ENCODE measurements at regions not wholly inside any gene's neighbourhood (a gene's known extent, or its start where the extent isn't known, plus 50 kb on each side); places are given as distances from the start of the nearest gene placed in this dataset.

DNA sequence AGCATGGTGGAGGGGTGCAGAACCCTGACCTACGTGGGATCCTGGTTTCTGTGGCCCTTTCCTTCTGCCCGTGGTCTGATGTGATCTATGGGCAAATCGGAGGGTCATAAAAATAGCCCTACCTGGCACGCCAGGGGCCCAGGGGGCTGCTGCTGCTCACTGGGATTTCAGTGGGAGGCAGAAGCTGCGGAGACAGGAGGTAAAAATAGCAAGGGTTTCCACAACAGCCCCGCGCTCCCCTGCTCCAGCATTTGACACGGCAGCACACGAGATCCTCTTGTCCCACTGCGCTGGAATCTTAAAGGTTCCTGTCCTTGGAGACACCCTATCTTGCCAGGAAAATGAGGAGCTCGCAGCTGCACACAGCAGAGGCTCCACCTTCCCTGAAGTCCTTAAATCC lies 321.2 kb downstream of the CTTN start:
- TF ChIP-seq POLR2A (IDR thresholded peaks at IDR 0.05), result no peak
- TF ChIP-seq, protein P1, sequence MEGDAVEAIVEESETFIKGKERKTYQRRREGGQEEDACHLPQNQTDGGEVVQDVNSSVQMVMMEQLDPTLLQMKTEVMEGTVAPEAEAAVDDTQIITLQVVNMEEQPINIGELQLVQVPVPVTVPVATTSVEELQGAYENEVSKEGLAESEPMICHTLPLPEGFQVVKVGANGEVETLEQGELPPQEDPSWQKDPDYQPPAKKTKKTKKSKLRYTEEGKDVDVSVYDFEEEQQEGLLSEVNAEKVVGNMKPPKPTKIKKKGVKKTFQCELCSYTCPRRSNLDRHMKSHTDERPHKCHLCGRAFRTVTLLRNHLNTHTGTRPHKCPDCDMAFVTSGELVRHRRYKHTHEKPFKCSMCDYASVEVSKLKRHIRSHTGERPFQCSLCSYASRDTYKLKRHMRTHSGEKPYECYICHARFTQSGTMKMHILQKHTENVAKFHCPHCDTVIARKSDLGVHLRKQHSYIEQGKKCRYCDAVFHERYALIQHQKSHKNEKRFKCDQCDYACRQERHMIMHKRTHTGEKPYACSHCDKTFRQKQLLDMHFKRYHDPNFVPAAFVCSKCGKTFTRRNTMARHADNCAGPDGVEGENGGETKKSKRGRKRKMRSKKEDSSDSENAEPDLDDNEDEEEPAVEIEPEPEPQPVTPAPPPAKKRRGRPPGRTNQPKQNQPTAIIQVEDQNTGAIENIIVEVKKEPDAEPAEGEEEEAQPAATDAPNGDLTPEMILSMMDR (IDR thresholded peaks at IDR 0.05), result no peak
